IPS DF 19.7 (cell line): ENCODE measurements at regions not wholly inside any gene's neighbourhood (a gene's known extent, or its start where the extent isn't known, plus 50 kb on each side); places are given as distances from the start of the nearest gene placed in this dataset.

Experiments used
- DNase-seq: peaks from one replicate; pipeline ENCODE4 v3.0.0-alpha.2; 2013; ENCODE audit warnings: low read depth, low spot score

DNA sequence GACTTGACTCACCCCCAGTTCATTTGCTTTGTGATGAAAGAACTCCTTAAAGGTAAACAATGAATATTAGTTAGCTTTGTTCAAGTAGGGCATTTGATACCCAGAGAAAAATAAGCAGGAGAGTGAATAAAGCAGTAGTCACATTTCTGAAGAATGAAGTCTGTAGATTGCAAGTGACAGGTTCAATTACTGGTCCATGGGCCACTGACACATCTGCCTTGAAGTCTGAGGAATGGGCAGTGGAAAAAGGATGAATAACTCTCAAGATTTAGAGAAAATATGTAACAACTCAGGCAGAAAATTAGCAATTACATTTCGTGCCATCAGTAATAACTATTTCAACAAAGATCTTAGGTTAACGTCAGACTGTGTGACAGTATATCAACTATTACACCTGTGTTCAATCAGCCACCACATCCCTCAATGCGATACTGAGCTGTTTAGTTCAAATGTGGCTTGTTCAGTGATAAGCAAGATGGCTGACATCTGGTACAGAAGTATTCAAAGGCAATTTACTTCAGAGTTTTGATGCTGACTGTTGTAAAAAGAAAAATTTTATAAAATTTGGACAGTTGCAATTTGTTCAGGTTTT is 1890.7 kb upstream of the NUDT12 start:
- DNase-seq, result no peak

- DNase-seq, result no peak
Observed at GRCh38 chr5:105448271-105448670, 1885.7 kb upstream of the NUDT12 start.

- DNase-seq, result no peak
Observed at GRCh38 chr5:105430516-105430915, 1867.9 kb upstream of the NUDT12 start.

DNA sequence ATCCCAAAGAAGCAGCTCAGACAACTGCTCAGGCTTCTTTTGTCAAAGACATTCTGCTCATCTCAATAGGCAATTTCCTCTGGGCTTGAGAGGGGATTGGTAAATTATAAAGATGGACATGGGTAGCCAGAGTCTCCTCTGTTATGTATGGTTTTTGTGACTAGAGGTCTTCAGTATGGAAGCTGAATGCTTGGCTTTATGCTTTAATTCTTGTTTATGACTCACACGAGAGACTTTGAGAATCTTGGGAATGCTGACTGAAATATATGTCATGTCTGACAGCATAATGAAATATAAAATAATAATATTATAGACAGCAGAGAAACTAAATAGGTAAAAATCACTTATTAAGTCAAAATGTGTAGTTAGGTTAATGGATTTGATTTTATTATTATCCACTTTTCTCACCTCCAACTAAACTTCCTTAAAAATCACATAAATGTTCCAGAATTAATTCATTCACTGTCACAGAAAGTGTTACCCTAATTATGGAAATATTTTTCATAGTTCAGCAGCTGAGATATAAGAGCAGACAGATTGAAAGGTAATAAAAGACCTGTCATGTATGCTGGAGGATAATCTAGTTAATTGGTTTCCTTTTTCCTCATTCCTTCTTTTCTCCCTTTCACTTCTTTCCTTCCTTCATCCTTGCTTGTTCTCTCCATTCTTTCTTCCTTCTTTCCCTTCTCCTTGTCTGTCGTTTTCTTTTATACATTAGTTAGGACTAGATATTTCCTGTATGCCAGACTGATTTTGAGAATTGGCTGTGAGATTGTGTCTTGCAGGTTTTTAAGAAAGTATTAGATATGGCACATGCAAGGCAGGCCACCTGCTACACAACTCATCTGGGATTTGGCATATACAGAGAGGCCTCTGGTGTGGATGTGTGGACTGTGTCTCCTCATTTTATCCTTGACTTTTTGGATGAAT is 1866.1 kb upstream of the NUDT12 start:
- DNase-seq, result no peak

GRCh38 chr5:105414067-105414466 is 1851.5 kb upstream of the NUDT12 start:
- no peak for DNase-seq

DNA sequence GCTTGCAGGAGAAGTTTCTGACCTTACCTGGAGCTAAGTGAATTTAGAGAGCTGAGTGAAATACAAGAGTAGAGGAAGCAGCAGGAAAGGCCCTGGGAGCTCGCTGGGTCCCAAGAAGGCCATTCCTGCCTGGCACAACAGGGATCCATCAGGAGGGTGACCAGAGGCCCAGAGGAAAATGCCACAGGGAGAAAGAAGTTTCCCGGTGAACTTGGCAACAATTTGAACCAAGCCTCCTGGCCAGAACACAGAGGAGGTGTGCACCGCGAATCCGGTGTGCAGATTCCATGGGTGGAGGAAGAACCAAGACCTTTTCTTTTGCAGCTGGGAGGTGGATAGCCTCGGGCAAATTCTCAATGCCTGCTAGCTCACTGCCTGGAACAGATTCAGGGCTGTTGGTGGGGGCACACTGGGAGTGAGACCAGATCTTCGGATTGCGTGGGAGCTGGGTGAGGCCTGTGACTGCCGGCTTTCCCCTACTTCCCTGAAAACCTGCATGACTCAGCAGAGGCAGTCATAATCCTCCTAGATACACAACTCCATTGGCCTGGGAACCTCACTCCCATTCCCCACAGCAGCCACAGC is 1850.9 kb upstream of the NUDT12 start:
- DNase-seq, result no peak

GRCh38 chr5:105409695-105410094 is 1847.1 kb upstream of the NUDT12 start:
- no peak for DNase-seq

- no peak for DNase-seq
Observed at GRCh38 chr5:105407200-105407599, 1844.6 kb upstream of the NUDT12 start.

DNA sequence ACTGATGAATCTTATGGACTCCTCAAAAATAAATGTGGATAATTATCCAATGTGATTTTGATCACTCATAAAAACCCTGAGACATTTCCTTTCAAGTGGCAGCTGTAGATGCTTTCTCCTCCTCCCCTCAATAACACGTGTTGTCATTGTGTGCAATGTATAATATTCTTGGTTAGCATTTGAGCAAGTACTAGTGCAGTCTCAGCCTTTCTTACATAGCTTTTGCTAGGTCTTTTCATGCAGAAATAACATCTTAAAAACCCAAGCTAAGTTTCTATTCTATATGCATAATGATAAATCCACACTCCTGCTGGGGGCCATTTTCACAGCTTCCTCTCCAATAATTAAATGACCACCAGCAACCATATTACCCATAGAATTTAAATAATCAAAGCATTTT is 1835.2 kb upstream of the NUDT12 start:
- no peak for DNase-seq

GRCh38 chr5:105392710-105393149 is 1830.1 kb upstream of the NUDT12 start:
- DNase-seq, result no peak

- no peak for DNase-seq
Observed at GRCh38 chr5:105392122-105392709, 1829.6 kb upstream of the NUDT12 start.

GRCh38 chr5:105380126-105380525 is 1817.5 kb upstream of the NUDT12 start:
- no peak for DNase-seq

- DNase-seq, result no peak
Observed at GRCh38 chr5:105371169-105371568, 1808.6 kb upstream of the NUDT12 start.

DNA sequence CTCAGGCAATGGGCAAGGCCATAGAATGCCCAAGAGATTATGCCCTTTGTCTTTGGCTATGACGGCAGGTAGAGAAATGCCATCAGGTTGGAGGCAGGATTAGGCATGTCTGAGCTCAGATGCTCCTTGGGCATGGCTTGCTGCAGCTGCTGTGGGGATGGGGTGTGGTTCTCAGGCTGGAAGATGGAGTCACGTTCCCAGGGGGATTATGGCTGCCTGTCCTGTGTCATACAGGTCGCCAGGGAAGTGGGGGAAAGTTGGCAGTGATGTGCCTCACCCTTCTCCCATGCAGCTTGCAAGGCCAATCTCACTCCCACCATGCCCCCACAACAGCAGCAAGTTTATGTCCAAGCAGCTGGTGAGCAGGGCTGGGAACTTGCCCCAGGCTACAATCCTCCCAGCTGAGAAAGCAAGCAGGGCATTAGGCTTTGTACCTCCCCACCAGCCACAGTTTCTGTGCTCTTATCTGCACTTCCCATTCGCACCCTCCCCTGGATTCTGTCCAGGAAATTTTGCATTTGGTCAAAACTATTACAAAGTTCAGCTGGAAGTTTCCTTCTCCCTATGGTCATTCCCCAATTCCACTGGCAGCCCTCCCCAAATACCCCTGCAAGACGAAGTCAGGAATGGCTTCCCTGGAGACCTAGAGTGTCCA is 1788.0 kb upstream of the NUDT12 start:
- DNase-seq, result no peak

GRCh38 chr5:105331558-105331957 is 1769.0 kb upstream of the NUDT12 start:
- DNase-seq, result no peak

DNA sequence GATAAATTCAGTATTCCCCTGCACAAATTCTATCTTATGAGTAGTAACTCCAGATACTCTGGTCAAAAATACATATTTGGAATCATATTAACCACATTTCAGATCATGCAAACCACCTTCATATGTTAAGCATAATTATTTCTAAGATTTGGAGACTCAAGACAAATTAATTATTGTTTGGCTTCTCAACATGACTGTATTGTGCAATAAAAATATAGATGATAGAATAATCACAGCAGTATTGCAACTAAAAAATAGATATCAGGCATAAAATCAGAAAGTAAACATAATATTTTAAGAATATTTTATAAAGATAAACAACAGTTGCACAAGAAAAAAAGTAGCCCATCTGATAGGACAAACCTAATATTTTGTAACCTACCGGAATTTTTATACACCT is 1767.6 kb upstream of the NUDT12 start:
- DNase-seq, result no peak

GRCh38 chr5:105304859-105305258 is 1742.3 kb upstream of the NUDT12 start:
- DNase-seq, result no peak

DNA sequence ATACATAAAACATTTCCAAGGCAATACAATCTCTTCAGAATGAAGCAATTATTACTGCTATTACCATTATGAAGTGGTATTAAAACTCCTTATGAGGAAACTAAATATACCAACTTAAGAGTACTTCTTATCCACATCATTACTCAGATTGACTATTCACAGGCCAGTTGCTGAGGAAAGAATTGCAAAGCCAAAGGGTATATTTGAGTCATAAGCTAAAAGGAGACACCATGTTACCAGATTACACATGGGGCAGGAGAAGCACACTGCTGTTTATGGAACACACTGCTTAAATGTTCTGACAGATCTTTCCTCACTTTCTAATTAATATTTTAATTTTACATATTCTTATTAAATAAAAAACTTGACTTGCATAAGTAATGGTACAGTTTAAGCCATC is 1726.4 kb upstream of the NUDT12 start:
- no peak for DNase-seq

- no peak for DNase-seq
Observed at GRCh38 chr5:105283134-105283533, 1720.5 kb upstream of the NUDT12 start.

- DNase-seq, result no peak
Observed at GRCh38 chr5:105274079-105274478, 1711.5 kb upstream of the NUDT12 start.

- DNase-seq, result no peak
Observed at GRCh38 chr5:105263515-105263914, 1700.9 kb upstream of the NUDT12 start.
